ENCODE measurements at regions not wholly inside any gene's neighbourhood (a gene's known extent, or its start where the extent isn't known, plus 50 kb on each side); places are given as distances from the start of the nearest gene placed in this dataset.

DNA sequence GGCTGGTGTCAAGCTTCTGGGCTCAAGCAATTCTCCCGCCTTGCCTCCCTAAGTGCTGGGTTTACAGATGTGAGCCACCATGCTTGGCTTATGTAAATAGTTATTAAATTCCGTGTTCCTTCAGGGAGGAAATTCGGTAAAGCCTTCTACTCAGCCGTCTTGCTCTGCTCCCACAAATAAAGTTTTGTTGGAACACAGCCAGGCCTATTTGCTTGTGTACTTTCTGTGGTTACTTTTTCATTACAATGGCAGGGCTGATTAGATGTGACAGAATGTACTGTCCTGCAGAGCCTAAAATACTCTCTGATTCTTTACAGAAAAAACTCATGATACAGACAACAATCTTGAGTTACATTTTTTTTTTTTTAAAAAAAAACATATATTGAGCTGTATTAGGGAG, 68.8 kb upstream of the TACR1 start:
- ATAC-seq (no peak), DNase-seq (ENCODE audit: low read depth in 1 of 2, low spot score in 1 of 2) (no peak), FAIRE-seq (no peak)
- Histone ChIP-seq H3K4me1 (no peaks in the 10 kb centered on the region), H3K27ac (no peak overlapping the region), H3K4me2 (no peak overlapping the region), H3K9me3 (no peaks in the 10 kb centered on the region), H3K4me3 (no peak overlapping the region)
- no peak for TF ChIP-seq KDM1A (IDR thresholded peaks at IDR 0.05; ENCODE audit: low read depth)
- TF ChIP-seq CTCF (IDR thresholded peaks at IDR 0.05) = no peak
- TF ChIP-seq FOXS1 (CRISPR knock-in tag; IDR thresholded peaks at IDR 0.05) = no peak
- TF ChIP-seq RARB (CRISPR knock-in tag; IDR thresholded peaks at IDR 0.05) = no peak
- TF ChIP-seq FOSB (CRISPR knock-in tag; IDR thresholded peaks at IDR 0.05) = no peak
- TF ChIP-seq HOXB5 (CRISPR knock-in tag; IDR thresholded peaks at IDR 0.05) = no peak
- TF ChIP-seq NFE2L2 (conservative IDR thresholded peaks at IDR 0.05; ENCODE audit: low read length) = no peak
- no peak for TF ChIP-seq CEBPB (IDR thresholded peaks at IDR 0.05)
- no peak for TF ChIP-seq TP53 (CRISPR knock-in tag; IDR thresholded peaks at IDR 0.05)
- TF ChIP-seq, protein P1, sequence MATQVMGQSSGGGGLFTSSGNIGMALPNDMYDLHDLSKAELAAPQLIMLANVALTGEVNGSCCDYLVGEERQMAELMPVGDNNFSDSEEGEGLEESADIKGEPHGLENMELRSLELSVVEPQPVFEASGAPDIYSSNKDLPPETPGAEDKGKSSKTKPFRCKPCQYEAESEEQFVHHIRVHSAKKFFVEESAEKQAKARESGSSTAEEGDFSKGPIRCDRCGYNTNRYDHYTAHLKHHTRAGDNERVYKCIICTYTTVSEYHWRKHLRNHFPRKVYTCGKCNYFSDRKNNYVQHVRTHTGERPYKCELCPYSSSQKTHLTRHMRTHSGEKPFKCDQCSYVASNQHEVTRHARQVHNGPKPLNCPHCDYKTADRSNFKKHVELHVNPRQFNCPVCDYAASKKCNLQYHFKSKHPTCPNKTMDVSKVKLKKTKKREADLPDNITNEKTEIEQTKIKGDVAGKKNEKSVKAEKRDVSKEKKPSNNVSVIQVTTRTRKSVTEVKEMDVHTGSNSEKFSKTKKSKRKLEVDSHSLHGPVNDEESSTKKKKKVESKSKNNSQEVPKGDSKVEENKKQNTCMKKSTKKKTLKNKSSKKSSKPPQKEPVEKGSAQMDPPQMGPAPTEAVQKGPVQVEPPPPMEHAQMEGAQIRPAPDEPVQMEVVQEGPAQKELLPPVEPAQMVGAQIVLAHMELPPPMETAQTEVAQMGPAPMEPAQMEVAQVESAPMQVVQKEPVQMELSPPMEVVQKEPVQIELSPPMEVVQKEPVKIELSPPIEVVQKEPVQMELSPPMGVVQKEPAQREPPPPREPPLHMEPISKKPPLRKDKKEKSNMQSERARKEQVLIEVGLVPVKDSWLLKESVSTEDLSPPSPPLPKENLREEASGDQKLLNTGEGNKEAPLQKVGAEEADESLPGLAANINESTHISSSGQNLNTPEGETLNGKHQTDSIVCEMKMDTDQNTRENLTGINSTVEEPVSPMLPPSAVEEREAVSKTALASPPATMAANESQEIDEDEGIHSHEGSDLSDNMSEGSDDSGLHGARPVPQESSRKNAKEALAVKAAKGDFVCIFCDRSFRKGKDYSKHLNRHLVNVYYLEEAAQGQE (IDR thresholded peaks at IDR 0.05) = no peak
- TF ChIP-seq JUNB (IDR thresholded peaks at IDR 0.05) = no peak
- TF ChIP-seq CHD2 (IDR thresholded peaks at IDR 0.05; ENCODE audit: low read length, partially characterized antibody) = no peak
- ChIA-PET POLR2A (interaction anchor here (0.6 kb wide), 1 partner anchor 440 kb away, joined by 4 read pairs; no protein-coding TSS in a partner anchor), CTCF (interaction anchor here (2.6 kb wide), 1 partner anchor 68 kb away, joined by 10 read pairs; the partner anchor contains the start of gene TACR1)
- 82% methylated on average over 4 of the region's 4 CpGs for WGBS (ENCODE audit: missing lambda C conversion rate)

- POLR2A ChIA-PET = no interaction called here
- DNase-seq (ENCODE audit: low read depth in 1 of 2, low spot score in 1 of 2) (no peak), ATAC-seq (no peak), FAIRE-seq (no peak)
- H3K27ac ChIP-seq = no peak overlapping the region
- no peak overlapping the region for H3K4me3 ChIP-seq
- CTCF ChIA-PET = no interaction called here
- no peak overlapping the region for H3K4me2 ChIP-seq
- peaks cover 13% of the 10 kb centered on the region; the same call in 1 of the 3 replicates for H3K9me3 ChIP-seq
- no peaks in the 10 kb centered on the region for H3K4me1 ChIP-seq
- TF ChIP-seq EHMT2 (IDR thresholded peaks at IDR 0.05; ENCODE audit: low read depth) = no peak
- TF ChIP-seq, protein P1 (IDR thresholded peaks at IDR 0.05) = peak; percentile 50; the same call in 1 of the 2 replicates
Measured at GRCh38 chr2:75261923-75262322, 62.6 kb upstream of the TACR1 start.

DNA sequence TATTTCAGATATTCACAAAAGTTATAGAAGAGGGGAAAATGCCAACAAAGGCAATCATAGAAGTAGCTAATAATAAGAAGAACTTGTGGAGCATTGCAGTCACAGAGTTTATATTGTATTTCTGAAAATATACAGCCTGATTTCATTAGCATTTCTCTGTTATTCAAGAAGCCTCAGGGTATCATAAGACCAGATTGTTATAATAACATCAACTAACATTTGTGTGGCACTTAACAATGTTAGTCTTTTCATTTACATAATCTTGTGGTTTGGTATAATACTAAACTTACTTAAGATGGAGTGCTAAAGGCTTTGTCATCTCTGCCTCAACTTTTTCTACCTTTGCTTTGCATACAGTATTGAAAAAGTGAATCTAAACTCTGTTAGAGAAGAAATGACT, 61.6 kb upstream of the TACR1 start:
- FAIRE-seq (peak; percentile 32), DNase-seq (ENCODE audit: low read depth in 1 of 2, low spot score in 1 of 2) (no peak), ATAC-seq (no peak)
- H3K4me3 ChIP-seq = no peak overlapping the region
- TF ChIP-seq, protein P2, sequence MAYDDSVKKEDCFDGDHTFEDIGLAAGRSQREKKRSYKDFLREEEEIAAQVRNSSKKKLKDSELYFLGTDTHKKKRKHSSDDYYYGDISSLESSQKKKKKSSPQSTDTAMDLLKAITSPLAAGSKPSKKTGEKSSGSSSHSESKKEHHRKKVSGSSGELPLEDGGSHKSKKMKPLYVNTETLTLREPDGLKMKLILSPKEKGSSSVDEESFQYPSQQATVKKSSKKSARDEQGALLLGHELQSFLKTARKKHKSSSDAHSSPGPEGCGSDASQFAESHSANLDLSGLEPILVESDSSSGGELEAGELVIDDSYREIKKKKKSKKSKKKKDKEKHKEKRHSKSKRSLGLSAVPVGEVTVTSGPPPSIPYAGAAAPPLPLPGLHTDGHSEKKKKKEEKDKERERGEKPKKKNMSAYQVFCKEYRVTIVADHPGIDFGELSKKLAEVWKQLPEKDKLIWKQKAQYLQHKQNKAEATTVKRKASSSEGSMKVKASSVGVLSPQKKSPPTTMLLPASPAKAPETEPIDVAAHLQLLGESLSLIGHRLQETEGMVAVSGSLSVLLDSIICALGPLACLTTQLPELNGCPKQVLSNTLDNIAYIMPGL (CRISPR knock-in tag; IDR thresholded peaks at IDR 0.05; ENCODE audit: borderline replicate concordance) = no peak
- ChIA-PET POLR2A (no interaction called here), CTCF (interaction anchor here (0.6 to 1.6 kb wide), 6 partner anchors 10 to 124 kb away, joined by 3 to 6 read pairs (median 3); no protein-coding TSS in a partner anchor)
- H3K4me1 ChIP-seq = no peaks in the 10 kb centered on the region
- H3K27ac ChIP-seq = no peak overlapping the region
- H3K4me2 ChIP-seq = no peak overlapping the region
- H3K9me3 ChIP-seq = peaks cover 13% of the 10 kb centered on the region; the same call in 1 of the 3 replicates
